ENCODE measurements at regions not wholly inside any gene's neighbourhood (a gene's known extent, or its start where the extent isn't known, plus 50 kb on each side); places are given as distances from the start of the nearest gene placed in this dataset.

DNA sequence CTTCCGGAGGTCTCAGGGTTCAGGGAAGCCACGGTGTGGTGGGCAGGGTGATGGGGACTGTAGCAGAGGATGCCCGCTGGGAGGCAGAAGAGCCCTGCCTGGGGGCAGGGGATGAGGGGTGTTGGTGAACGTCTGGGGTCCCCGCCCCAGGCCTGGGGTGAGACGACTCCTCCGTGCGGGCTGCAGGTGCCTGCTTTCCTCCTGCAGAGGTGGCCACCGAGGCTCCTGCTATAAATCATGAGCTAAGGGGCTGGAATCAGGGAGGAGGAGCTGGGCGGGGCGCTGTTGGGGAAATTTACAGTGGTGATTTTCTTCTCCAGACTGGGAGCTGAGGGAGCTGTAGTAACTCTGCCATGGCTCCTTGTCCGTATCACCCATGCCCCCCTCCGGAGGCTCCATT is 167.0 kb downstream of the MRM1 start:
- DNase-seq (ENCODE audit: low spot score, unreplicated experiment) = no peak

DNA sequence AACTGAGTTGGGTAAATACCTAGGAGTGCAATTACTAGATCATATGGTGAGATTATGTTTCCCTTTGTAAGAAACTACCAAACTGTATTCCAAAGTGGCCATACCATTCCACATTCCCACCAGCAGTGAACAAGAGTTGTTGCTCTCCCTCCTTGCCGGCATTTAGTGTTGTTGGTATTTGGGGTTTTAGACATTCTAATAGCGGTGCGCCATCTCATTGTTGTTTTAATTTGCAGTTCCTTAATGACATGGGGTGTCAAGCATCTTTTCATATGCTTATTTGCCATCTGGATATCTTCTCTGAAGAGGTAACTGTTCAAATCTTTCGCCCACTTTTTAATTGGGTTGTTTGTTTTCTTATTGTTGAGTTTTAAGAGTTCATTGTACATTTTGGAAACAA is 164.2 kb upstream of the LHX1 start:
- DNase-seq (ENCODE audit: low spot score, unreplicated experiment) = no peak
- peaks cover 5% of the 10 kb centered on the region for H3K4me1 Mint-ChIP-seq (ENCODE audit: low read depth)
- no peaks in the 10 kb centered on the region for H3K36me3 Mint-ChIP-seq (ENCODE audit: insufficient read depth)
- peaks cover 27% of the 10 kb centered on the region for H3K27me3 Mint-ChIP-seq
- H3K27ac Mint-ChIP-seq = no peak overlapping the region
- H3K4me3 Mint-ChIP-seq (ENCODE audit: low read depth) = no peak overlapping the region
- H3K9me3 Mint-ChIP-seq (ENCODE audit: low read depth) = no peaks in the 10 kb centered on the region
- TF ChIP-seq, protein P1, sequence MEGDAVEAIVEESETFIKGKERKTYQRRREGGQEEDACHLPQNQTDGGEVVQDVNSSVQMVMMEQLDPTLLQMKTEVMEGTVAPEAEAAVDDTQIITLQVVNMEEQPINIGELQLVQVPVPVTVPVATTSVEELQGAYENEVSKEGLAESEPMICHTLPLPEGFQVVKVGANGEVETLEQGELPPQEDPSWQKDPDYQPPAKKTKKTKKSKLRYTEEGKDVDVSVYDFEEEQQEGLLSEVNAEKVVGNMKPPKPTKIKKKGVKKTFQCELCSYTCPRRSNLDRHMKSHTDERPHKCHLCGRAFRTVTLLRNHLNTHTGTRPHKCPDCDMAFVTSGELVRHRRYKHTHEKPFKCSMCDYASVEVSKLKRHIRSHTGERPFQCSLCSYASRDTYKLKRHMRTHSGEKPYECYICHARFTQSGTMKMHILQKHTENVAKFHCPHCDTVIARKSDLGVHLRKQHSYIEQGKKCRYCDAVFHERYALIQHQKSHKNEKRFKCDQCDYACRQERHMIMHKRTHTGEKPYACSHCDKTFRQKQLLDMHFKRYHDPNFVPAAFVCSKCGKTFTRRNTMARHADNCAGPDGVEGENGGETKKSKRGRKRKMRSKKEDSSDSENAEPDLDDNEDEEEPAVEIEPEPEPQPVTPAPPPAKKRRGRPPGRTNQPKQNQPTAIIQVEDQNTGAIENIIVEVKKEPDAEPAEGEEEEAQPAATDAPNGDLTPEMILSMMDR (IDR thresholded peaks at IDR 0.05; ENCODE audit: unreplicated experiment) = no peak

More for the DNA sequence above, 167.0 kb downstream of the MRM1 start:
- Mint-ChIP-seq H3K4me1 (ENCODE audit: low read depth) (peaks cover 27% of the 10 kb centered on the region), H3K27ac (no peak overlapping the region), H3K9me3 (ENCODE audit: low read depth) (no peaks in the 10 kb centered on the region), H3K36me3 (ENCODE audit: insufficient read depth) (no peaks in the 10 kb centered on the region), H3K4me3 (ENCODE audit: low read depth) (no peak overlapping the region), H3K27me3 (peaks cover 15% of the 10 kb centered on the region)
- TF ChIP-seq, protein P1 (IDR thresholded peaks at IDR 0.05; ENCODE audit: unreplicated experiment) = no peak

DNA sequence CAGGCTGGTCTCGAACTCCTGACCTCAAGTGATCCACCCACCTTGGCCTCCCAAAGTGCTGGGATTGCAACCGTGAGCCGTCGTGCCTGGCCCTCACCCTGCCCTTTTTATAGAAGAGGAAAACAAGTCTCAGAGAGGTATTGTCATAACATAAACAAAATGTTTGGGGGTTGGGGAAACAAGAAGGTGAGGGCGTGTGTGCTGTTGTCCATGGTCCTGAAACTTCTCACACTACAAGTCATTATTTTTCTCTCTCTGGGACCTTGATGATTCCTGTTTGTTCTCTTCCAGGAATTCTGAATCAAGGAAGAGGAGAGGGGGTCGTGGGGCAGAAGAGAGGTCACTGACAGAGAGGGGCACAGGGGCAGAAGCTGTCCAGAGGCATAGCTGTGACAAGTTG is 160.2 kb upstream of the LHX1 start:
- TF ChIP-seq, protein P1 (IDR thresholded peaks at IDR 0.05; ENCODE audit: unreplicated experiment) = no peak
- H3K36me3 Mint-ChIP-seq (ENCODE audit: insufficient read depth) = no peaks in the 10 kb centered on the region
- H3K9me3 Mint-ChIP-seq (ENCODE audit: low read depth) = no peaks in the 10 kb centered on the region
- H3K27me3 Mint-ChIP-seq = peaks cover 28% of the 10 kb centered on the region
- no peak overlapping the region for H3K4me3 Mint-ChIP-seq (ENCODE audit: low read depth)
- DNase-seq (ENCODE audit: low spot score, unreplicated experiment) = no peak
- peaks cover 14% of the 10 kb centered on the region for H3K4me1 Mint-ChIP-seq (ENCODE audit: low read depth)
- no peak overlapping the region for H3K27ac Mint-ChIP-seq

DNA sequence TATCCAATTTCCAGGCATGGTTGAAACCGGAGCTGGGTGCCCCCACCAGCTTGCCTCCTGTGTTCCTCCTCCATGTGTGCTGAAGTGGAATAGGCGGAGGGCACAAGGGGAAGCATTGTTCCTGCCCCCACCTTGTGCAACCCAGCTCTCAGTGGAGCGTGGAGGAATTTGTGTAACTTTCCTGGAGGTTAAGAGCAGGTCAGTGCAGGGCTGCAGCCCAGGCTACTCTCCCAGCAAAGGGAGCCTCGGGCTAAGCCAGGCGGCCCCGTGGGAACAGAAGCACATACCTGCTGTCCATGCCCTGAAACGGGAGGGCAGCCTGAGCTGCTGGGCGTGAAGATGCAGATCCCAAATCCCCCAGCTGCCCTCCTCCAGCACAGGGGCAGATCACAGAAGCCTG is 158.8 kb upstream of the LHX1 start:
- H3K4me1 Mint-ChIP-seq (ENCODE audit: low read depth) = peaks cover 14% of the 10 kb centered on the region
- H3K4me3 Mint-ChIP-seq (ENCODE audit: low read depth) = no peak overlapping the region
- TF ChIP-seq, protein P1 (IDR thresholded peaks at IDR 0.05; ENCODE audit: unreplicated experiment) = no peak
- H3K27ac Mint-ChIP-seq = no peak overlapping the region
- peaks cover 15% of the 10 kb centered on the region for H3K27me3 Mint-ChIP-seq
- no peaks in the 10 kb centered on the region for H3K36me3 Mint-ChIP-seq (ENCODE audit: insufficient read depth)
- DNase-seq (ENCODE audit: low spot score, unreplicated experiment) = no peak
- no peaks in the 10 kb centered on the region for H3K9me3 Mint-ChIP-seq (ENCODE audit: low read depth)

DNA sequence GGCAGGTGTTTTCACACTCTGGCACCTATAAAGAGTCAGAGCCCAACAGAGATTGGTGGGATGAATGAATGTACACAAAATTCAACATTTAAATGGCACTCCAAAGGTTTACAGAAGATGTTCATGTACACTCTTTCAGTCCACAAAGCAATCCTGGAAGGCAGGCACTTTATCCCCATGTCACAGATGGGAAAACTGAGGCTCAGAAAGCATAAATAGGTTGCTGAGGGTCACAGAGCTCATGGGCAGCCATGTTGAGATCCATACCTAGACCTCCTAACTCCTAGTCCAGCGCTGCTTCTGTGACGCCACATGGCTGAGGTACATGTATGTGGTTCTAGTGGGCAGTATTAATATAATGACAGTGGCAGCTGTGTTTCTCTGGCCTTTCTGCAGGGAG is 157.7 kb upstream of the LHX1 start:
- Mint-ChIP-seq H3K27me3 (peaks cover 13% of the 10 kb centered on the region), H3K36me3 (ENCODE audit: insufficient read depth) (no peaks in the 10 kb centered on the region), H3K27ac (no peak overlapping the region), H3K9me3 (ENCODE audit: low read depth) (no peaks in the 10 kb centered on the region), H3K4me1 (ENCODE audit: low read depth) (peaks cover 14% of the 10 kb centered on the region), H3K4me3 (ENCODE audit: low read depth) (no peak overlapping the region)
- TF ChIP-seq, protein P1 (IDR thresholded peaks at IDR 0.05; ENCODE audit: unreplicated experiment) = no peak
- no peak for DNase-seq (ENCODE audit: low spot score, unreplicated experiment)
